ENCODE measurements at regions not wholly inside any gene's neighbourhood (a gene's known extent, or its start where the extent isn't known, plus 50 kb on each side); places are given as distances from the start of the nearest gene placed in this dataset.

DNA sequence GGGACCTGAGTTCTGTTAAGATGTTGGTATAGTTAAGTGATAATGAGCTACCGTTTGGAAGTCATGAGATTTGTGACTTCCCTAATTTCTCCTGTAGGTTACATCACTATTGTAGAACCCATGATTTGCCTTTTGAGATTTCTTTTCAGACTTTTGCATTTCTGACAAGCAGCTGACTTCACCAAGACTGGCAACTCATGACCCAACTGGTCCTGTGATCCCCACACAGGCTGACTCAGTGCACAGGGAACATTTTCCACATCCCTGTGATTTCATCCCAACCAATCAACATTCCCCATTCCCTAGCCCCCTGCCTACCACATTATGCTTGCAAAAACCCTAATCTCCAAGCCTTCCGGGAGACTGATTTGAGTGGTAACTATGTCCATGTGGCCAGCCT is 242.1 kb upstream of the PDZRN3 start:
- TF ChIP-seq POLR2AphosphoS5 (IDR thresholded peaks at IDR 0.05; ENCODE audit: low read depth, low read length): no peak
- TF ChIP-seq TAF1 (IDR thresholded peaks at IDR 0.05; ENCODE audit: borderline replicate concordance, insufficient read depth, low read length): no peak
- no peak for TF ChIP-seq SIN3A (IDR thresholded peaks at IDR 0.05; ENCODE audit: borderline replicate concordance, insufficient read depth, low read length)
- no peak for TF ChIP-seq REST (IDR thresholded peaks at IDR 0.05; ENCODE audit: insufficient read depth in 1 of 2, low read depth in 2 of 2, low read length in 2 of 2)

Data from PFSK-1 (cell line).